ENCODE measurements at regions not wholly inside any gene's neighbourhood (a gene's known extent, or its start where the extent isn't known, plus 50 kb on each side); places are given as distances from the start of the nearest gene placed in this dataset.

DNA sequence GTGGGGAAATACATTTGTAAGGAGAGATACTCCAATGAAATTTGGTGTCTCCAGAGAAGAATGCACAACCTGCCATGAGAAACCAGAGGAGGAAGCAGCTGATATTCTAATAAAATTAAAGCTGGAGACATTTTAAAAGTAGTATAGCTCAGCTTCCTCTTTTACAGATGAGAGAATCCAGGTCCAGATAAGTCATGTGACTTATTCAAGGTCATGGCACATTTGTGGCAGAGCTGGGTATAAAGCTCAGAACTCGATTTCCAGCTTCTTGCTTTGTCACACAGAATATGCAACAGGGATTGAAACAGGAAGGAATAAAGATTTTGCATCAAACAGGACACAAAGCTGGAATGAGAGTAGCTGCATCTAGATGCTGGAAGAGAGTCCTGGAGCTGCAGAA is 174.8 kb downstream of the EMP1 start:
- CTCF ChIA-PET: interaction anchor here (1.3 kb wide), 1 partner anchor 9 kb away, joined by 7 read pairs; no protein-coding TSS in a partner anchor
- WGBS, 2 experiments (ENCODE audit: extremely low coverage in 2 of 2, insufficient read length in 1 of 2): 0% methylated on average over 1 of the region's 1 CpG; no CpG with 5 or more reads in 1 of the 2 experiments
- in situ Hi-C loops (cut with MboI; ENCODE audit: low sequenced_read_pairs): no loop called here

More for the DNA sequence above, 174.8 kb downstream of the EMP1 start:
- BruUV-seq (replicated peaks): no TSS peak
- ATAC-seq (ENCODE audit: low read depth): no peak
- Histone ChIP-seq H3K18ac (ENCODE audit: low read depth, low read length) (no peak overlapping the region), H2BK5ac (ENCODE audit: low read depth, low read length, poor library complexity, severe bottlenecking) (no peak overlapping the region), H3K4ac (ENCODE audit: low read depth, low read length) (no peak overlapping the region), H3K9ac (ENCODE audit: low read depth, low read length) (no peak overlapping the region), H3K36me3 (ENCODE audit: control insufficient read depth, insufficient read depth, low read length) (no peaks in the 10 kb centered on the region), H2AK9ac (replicated peaks; ENCODE audit: low read depth, low read length, poor library complexity) (no peak overlapping the region), H2BK20ac (ENCODE audit: low read depth, low read length) (no peak overlapping the region), H3K4me3 (ENCODE audit: insufficient read depth, low read depth, low read length) (no peak overlapping the region), H2AK5ac (ENCODE audit: low read depth, low read length) (no peak overlapping the region), H2AFZ (replicated peaks; ENCODE audit: low read length, poor library complexity) (no peak overlapping the region), H2BK15ac (ENCODE audit: low read depth, low read length) (no peak overlapping the region), H2BK120ac (ENCODE audit: low read depth, low read length) (no peak overlapping the region), H3K23ac (ENCODE audit: low read depth, low read length) (no peak overlapping the region), H4K91ac (ENCODE audit: insufficient read depth, low read depth, low read length) (no peak overlapping the region), H4K8ac (ENCODE audit: low read depth in 2 of 2, low read length in 2 of 2) (no peak overlapping the region), H3K9me1 (ENCODE audit: insufficient read depth, low read length) (no peaks in the 10 kb centered on the region), H3K27ac (ENCODE audit: insufficient read depth, low read length) (no peak overlapping the region), H3K4me1 (ENCODE audit: control insufficient read depth, insufficient read depth, low read length) (no peaks in the 10 kb centered on the region), H3K27me3 (ENCODE audit: control insufficient read depth, insufficient read depth, low read length) (0 out of 2 replicates have a peak, but pooled peaks cover 2% of the 10 kb centered on the region), H4K20me1 (ENCODE audit: insufficient read depth, low read length) (no peaks in the 10 kb centered on the region), H4K5ac (ENCODE audit: low read depth, low read length) (no peak overlapping the region), H3K79me1 (ENCODE audit: low read depth in 1 of 2, low read length in 2 of 2) (no peaks in the 10 kb centered on the region), H3K14ac (replicated peaks; ENCODE audit: low read depth, low read length) (no peak overlapping the region), H3K9me3 (ENCODE audit: control insufficient read depth, insufficient read depth, low read length) (no peaks in the 10 kb centered on the region), H3K4me2 (ENCODE audit: low read depth, low read length) (no peak overlapping the region), H3K56ac (ENCODE audit: extremely low read depth, insufficient read depth, low read length) (no peak overlapping the region)
- POLR2A ChIA-PET (ENCODE audit: unreplicated experiment): no interaction called here
- TF ChIP-seq, protein P1, sequence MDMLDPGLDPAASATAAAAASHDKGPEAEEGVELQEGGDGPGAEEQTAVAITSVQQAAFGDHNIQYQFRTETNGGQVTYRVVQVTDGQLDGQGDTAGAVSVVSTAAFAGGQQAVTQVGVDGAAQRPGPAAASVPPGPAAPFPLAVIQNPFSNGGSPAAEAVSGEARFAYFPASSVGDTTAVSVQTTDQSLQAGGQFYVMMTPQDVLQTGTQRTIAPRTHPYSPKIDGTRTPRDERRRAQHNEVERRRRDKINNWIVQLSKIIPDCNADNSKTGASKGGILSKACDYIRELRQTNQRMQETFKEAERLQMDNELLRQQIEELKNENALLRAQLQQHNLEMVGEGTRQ (IDR thresholded peaks at IDR 0.05; ENCODE audit: low read depth, low read length): no peak
- TF ChIP-seq BHLHE40 (IDR thresholded peaks at IDR 0.05; ENCODE audit: low read depth, low read length): no peak
- TF ChIP-seq, protein P2, sequence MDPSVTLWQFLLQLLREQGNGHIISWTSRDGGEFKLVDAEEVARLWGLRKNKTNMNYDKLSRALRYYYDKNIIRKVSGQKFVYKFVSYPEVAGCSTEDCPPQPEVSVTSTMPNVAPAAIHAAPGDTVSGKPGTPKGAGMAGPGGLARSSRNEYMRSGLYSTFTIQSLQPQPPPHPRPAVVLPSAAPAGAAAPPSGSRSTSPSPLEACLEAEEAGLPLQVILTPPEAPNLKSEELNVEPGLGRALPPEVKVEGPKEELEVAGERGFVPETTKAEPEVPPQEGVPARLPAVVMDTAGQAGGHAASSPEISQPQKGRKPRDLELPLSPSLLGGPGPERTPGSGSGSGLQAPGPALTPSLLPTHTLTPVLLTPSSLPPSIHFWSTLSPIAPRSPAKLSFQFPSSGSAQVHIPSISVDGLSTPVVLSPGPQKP (IDR thresholded peaks at IDR 0.05; ENCODE audit: borderline replicate concordance, low read depth, low read length): no peak
- TF ChIP-seq, protein P3, sequence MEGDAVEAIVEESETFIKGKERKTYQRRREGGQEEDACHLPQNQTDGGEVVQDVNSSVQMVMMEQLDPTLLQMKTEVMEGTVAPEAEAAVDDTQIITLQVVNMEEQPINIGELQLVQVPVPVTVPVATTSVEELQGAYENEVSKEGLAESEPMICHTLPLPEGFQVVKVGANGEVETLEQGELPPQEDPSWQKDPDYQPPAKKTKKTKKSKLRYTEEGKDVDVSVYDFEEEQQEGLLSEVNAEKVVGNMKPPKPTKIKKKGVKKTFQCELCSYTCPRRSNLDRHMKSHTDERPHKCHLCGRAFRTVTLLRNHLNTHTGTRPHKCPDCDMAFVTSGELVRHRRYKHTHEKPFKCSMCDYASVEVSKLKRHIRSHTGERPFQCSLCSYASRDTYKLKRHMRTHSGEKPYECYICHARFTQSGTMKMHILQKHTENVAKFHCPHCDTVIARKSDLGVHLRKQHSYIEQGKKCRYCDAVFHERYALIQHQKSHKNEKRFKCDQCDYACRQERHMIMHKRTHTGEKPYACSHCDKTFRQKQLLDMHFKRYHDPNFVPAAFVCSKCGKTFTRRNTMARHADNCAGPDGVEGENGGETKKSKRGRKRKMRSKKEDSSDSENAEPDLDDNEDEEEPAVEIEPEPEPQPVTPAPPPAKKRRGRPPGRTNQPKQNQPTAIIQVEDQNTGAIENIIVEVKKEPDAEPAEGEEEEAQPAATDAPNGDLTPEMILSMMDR (conservative IDR thresholded peaks at IDR 0.05; ENCODE audit: low read depth, low read length): no peak
- TF ChIP-seq MAFK (IDR thresholded peaks at IDR 0.05; ENCODE audit: low read depth, low read length): no peak
- TF ChIP-seq RCOR1 (IDR thresholded peaks at IDR 0.05; ENCODE audit: insufficient replicate concordance, low read length): no peak
- TF ChIP-seq POLR2A (IDR thresholded peaks at IDR 0.05; ENCODE audit: low read depth, low read length): no peak
- TF ChIP-seq NFE2L2 (IDR thresholded peaks at IDR 0.05; ENCODE audit: low read depth, low read length): no peak
- TF ChIP-seq RFX5 (IDR thresholded peaks at IDR 0.05; ENCODE audit: low read depth, low read length): no peak
- TF ChIP-seq MAZ (IDR thresholded peaks at IDR 0.05; ENCODE audit: borderline replicate concordance, low read depth, low read length): no peak
- no peak for TF ChIP-seq RAD21 (IDR thresholded peaks at IDR 0.05; ENCODE audit: low read length)
- no peak for TF ChIP-seq CEBPB (IDR thresholded peaks at IDR 0.05; ENCODE audit: low read depth, low read length)
- dilution Hi-C loops (cut with HindIII; ENCODE audit: low sequenced_read_pairs, unreplicated experiment) (no loop called here), intact Hi-C loops (cut with micrococcal nuclease) (no loop called here)
- no peak for DNase-seq

Data from IMR-90 (cell line).